8988T (cell line): ENCODE measurements at regions not wholly inside any gene's neighbourhood (a gene's known extent, or its start where the extent isn't known, plus 50 kb on each side); places are given as distances from the start of the nearest gene placed in this dataset.

ENCODE experiments used
- DNase-seq: peaks from one replicate; pipeline ENCODE4 v3.0.0; 2011

GRCh38 chr10:90344226-90344625, 513.6 kb downstream of the HTR7 start:
- DNase-seq, result no peak

GRCh38 chr10:90347239-90347638, 510.6 kb downstream of the HTR7 start:
- DNase-seq, result no peak

- no peak for DNase-seq
These were observed 507.7 kb downstream of the HTR7 start for GRCh38 chr10:90350122-90350521.

GRCh38 chr10:90352288-90352687, 505.6 kb downstream of the HTR7 start:
- DNase-seq, result no peak

GRCh38 chr10:90354914-90355313, 502.9 kb downstream of the HTR7 start:
- DNase-seq, result no peak

- no peak for DNase-seq
These were observed 493.9 kb downstream of the HTR7 start for GRCh38 chr10:90363799-90364483.

- DNase-seq, result no peak
These were observed 485.4 kb downstream of the HTR7 start for GRCh38 chr10:90372451-90372850.

GRCh38 chr10:90373911-90374310, 483.9 kb downstream of the HTR7 start:
- no peak for DNase-seq

- no peak for DNase-seq
These were observed 479.2 kb downstream of the HTR7 start for GRCh38 chr10:90378524-90379076.

- no peak for DNase-seq
These were observed 476.4 kb downstream of the HTR7 start for GRCh38 chr10:90381468-90381867.

GRCh38 chr10:90389876-90390275, 468.0 kb downstream of the HTR7 start:
- DNase-seq, result no peak

GRCh38 chr10:90394311-90394710, 463.5 kb downstream of the HTR7 start:
- DNase-seq, result no peak

- no peak for DNase-seq
These were observed 461.1 kb downstream of the HTR7 start for GRCh38 chr10:90396721-90397120.

GRCh38 chr10:90398566-90398965, 459.3 kb downstream of the HTR7 start:
- no peak for DNase-seq

GRCh38 chr10:90399782-90400181, 458.1 kb downstream of the HTR7 start:
- DNase-seq, result no peak

GRCh38 chr10:90403211-90404000, 454.4 kb downstream of the HTR7 start:
- DNase-seq, result no peak

- DNase-seq, result no peak
These were observed 450.7 kb downstream of the HTR7 start for GRCh38 chr10:90407131-90407530.

- DNase-seq, result no peak
These were observed 450.0 kb downstream of the HTR7 start for GRCh38 chr10:90407851-90408250.

- no peak for DNase-seq
These were observed 445.3 kb downstream of the HTR7 start for GRCh38 chr10:90412582-90412981.

- no peak for DNase-seq
These were observed 444.6 kb downstream of the HTR7 start for GRCh38 chr10:90413196-90413595.

GRCh38 chr10:90414926-90415325, 442.9 kb downstream of the HTR7 start:
- DNase-seq, result no peak

GRCh38 chr10:90417029-90417428, 440.8 kb downstream of the HTR7 start:
- DNase-seq, result no peak

GRCh38 chr10:90417476-90418210, 440.2 kb downstream of the HTR7 start:
- no peak for DNase-seq
